Activated naive CD8-positive, alpha-beta T cell treated with anti-CD3 and anti-CD28 coated beads, Interleukin-2, amount 50 U/mL, for 24 hours (primary cell): ENCODE measurements at regions not wholly inside any gene's neighbourhood (a gene's known extent, or its start where the extent isn't known, plus 50 kb on each side); places are given as distances from the start of the nearest gene placed in this dataset.

Experiments used
- ATAC-seq: fragments of 150-1000 bp; cut with Tn5 transposase; one replicate; pipeline ENCODE4 v1.10.0; 2021
- DNase-seq: peaks from one replicate; pipeline ENCODE4 v3.0.0; 2021
- H3K27ac Mint-ChIP-seq: one replicate; pipeline ENCODE4 v1.8.0; 2021; ENCODE audit warnings: mild to moderate bottlenecking, mixed read lengths
- H3K27me3 Mint-ChIP-seq: one replicate; pipeline ENCODE4 v1.8.0; 2021; ENCODE audit warnings: mixed read lengths
- H3K36me3 Mint-ChIP-seq: one replicate; pipeline ENCODE4 v1.8.0; 2021; ENCODE audit warnings: low read depth, mixed read lengths
- H3K4me1 Mint-ChIP-seq: one replicate; pipeline ENCODE4 v1.8.0; 2021; ENCODE audit warnings: mixed read lengths
- H3K4me3 Mint-ChIP-seq: one replicate; pipeline ENCODE4 v1.8.0; 2021; ENCODE audit warnings: mild to moderate bottlenecking, moderate library complexity, mixed read lengths
- H3K9me3 Mint-ChIP-seq: one replicate; pipeline ENCODE4 v1.8.0; 2021; ENCODE audit warnings: mixed read lengths

GRCh38 chr1:67883069-67883468 lies 49.8 kb upstream of the GNG12 start:
- ATAC-seq (no peak), DNase-seq (no peak)
- peaks cover 10% of the 10 kb centered on the region for H3K27me3 Mint-ChIP-seq
- H3K9me3 Mint-ChIP-seq = no peaks in the 10 kb centered on the region
- no peak overlapping the region for H3K27ac Mint-ChIP-seq
- no peak overlapping the region for H3K4me3 Mint-ChIP-seq
- H3K36me3 Mint-ChIP-seq = no peaks in the 10 kb centered on the region
- no peaks in the 10 kb centered on the region for H3K4me1 Mint-ChIP-seq
